Activated CD4-positive, alpha-beta T cell treated with anti-CD3 and anti-CD28 coated beads for 1 hour (primary cell): ENCODE measurements at regions not wholly inside any gene's neighbourhood (a gene's known extent, or its start where the extent isn't known, plus 50 kb on each side); places are given as distances from the start of the nearest gene placed in this dataset.

Experiments
- DNase-seq: peaks from one replicate; pipeline ENCODE4 v3.0.0-alpha.2; 2020

DNA sequence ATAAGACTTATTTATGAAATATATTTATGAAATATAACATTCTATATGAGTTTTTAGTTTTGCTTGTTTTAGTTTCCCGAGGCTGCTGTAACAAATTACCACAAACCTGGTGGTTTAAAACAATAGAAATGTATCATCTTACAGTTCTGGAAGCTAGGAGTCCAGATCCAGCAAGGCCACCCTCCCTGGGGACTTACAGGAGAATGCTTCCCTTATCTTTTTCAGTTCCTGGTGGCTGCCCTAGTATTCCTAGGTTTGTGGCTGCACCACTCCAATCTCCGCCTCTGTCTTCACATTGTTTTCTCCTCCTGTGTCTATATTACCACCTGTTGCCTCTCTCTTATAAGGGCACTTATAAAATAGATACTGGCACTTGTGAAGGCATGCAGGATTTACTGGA, 877.8 kb downstream of the TUSC7 start:
- no peak for DNase-seq

DNA sequence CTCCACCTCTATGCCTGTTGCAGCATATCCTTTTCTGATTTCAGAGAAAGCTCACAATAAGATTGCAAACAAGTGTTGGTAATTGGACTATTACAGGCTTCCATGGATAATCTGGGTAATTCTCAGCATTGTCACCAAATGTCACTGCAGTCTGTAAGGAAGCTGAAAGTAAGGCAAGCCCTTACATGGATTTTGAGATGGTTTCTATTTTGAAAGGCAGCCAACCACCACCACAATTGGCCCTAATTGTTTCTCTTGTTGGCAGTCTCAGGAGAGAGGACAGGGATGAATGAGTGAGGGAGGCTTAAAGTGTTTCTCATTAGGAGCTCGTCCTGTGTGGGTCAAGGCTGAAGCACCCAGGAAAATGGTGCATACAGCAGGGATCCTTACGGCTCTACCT, 879.9 kb downstream of the TUSC7 start:
- DNase-seq: no peak

DNA sequence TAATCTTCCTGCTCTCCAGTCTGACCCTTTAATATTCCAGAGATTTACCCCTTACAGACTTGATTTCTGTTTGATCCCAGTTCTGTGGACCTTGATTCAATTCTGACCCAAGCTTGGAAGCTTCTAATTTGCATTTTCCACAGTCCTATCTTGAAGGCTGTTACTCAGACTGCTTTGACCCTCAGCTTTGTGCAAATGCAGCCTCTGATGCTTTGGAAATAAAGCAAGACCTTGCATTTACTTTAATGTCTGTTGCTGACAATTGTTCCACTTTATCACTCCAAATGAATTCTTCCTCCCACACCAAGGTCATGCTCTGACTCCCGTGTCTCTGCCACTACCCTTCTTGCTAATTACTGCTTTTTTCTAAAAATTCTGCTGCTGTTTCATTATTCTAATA, 886.0 kb downstream of the TUSC7 start:
- no peak for DNase-seq

DNA sequence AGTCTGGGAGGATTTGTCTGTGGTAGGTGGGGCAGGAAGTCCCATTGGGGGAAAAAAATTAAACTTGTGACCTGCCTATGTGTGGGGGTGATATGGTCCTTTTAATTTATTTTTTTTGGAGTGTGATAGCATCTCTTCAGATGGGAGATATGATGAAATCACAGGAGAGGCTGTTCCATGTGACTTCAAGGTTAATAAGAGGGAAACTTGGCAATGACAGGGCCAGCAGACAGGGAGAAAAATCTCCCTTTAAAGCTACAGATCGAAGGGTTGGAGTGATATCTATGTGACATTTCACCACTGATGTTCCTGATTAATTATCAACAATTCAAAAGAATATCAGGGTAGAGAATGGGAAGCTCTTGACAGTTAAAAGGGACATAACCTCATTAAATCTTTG, 886.9 kb downstream of the TUSC7 start:
- DNase-seq: no peak

DNA sequence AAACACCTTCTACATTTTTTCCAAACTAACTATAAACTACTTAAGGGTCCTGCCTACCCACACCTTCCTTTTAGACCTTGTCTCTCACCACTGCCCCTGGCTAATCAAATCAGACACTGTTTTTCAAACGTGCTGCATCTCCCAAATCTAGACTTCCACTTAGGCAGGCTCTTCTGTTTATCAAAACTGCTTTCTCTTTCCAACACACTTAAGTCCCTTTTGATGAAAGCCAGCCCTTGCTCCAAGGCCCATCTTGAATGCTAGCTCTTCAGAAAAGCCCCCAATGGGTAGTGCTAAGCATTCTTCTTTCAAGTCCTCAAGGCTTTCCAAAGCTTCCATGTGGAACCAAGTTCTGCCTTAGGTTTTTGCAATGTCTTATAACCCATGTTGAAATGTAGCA, 888.3 kb downstream of the TUSC7 start:
- no peak for DNase-seq

DNA sequence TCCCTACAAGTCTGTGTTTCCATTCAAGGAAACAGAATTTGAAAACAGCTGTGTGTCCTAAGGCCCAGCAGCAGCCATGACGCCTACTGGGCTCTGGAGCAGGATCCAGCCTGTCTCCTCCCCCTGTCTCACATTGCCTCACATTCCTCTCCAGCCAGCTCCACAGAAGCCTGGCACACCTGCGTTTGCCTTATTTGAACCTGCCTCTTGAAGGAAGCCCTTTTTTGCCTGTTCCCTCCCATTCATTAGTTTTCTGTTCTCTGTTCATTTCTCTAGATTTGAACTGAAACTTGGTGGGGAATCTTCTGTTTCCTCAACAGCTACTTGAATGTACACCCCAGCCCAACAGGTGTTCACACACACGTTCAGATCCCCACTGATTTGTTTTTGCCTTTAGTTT, 890.5 kb downstream of the TUSC7 start:
- no peak for DNase-seq

DNA sequence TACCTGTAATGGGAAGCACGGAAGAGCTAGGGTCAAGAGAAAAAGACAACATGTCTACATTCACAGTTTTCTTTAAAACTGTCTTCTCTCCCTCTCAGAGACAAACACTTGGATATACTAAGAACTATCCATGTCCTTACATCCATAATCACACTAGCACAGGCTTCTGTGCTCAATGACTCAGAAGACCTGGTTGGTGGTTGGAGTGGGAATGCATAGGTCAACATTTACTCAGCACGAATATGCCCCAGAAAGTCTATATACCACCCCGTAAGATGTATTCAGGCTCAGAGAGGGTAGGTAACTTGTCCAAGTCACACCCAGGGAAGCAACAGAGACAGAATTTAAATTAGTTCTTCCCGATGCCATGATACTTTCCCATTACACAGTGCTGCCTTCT, 891.1 kb downstream of the TUSC7 start:
- no peak for DNase-seq

DNA sequence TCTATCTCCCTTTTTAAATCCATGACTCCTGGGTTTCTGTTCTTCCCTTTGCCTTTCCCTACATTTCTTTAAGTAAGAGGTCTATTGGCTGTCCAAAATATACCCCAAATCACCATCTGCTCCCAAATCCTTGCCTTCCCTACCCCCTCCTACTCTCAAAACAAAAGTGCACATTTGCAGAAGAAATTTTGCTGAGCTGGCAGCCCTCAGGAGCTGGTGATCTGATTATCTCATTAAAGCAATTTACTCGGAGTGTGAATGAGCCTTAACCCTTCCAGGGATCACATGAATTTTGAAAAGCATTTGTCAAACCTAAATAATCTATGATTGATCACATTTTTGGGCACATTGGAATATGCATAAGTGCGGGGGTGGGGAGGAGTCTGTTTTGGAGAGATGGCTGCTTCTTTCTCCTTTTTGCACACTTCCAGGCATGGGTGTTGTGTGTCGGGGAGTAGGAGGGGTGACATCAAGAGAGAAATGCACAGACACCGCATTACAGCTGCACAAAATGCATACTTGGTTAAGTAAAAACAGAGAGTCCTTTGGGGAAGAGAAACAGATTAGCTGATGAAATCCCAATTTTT, 892.6 kb downstream of the TUSC7 start:
- DNase-seq: no peak

DNA sequence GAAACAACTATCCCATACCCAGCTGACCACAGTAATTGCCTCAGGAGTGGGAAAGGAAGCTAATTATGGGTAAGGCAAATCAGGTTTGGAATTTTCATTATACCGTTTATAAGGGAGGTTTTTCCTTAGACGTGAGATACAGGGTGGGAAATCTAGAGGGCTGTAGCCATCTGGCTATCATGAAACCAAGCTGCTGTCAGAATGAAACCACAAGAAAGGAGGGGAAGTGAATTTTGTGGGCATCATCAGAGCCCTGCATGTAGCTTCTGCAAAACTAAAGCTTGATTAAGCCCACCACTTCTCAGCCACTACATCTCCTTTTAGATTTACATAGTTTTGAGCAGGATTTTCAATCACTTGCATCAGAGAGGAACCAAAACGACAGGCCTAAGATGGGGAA, 893.5 kb downstream of the TUSC7 start:
- DNase-seq: no peak

DNA sequence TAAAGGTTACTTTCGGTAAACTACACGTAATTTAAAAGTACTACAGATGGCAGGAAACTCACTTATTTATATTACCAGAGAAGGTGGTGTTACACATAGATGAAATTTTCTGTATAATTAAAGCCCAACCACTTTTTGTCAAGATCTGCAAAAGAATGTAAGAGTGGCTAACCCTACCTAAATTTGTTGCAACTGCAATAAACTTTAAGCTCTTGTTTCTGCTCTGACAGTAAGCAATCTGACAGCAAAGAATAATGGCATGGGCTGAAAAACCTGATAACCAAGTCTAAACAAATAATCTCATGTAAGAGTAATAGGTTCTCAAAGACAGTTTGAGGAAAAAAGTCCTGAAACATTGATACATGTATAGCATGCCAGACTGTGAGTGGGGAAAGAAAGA, 897.3 kb downstream of the TUSC7 start:
- DNase-seq: no peak

DNA sequence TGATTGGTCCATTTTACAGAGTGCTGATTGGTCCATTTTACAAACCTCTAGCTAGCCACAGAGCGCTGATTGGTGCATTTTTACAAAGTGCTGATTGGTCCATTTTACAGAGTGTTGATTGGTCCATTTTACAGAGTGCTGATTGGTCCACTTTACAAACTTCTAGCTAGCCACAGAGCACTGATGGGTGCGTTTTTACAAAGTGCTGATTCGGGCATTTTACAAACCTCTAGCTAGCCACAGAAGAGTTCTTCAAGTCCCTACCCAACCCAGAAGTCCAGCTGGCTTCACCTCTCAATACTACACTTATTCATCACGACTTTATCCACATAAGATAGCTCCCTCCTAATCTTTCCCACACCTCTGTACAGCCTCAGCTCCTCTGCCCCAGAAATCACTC, 899.8 kb downstream of the TUSC7 start:
- no peak for DNase-seq

DNA sequence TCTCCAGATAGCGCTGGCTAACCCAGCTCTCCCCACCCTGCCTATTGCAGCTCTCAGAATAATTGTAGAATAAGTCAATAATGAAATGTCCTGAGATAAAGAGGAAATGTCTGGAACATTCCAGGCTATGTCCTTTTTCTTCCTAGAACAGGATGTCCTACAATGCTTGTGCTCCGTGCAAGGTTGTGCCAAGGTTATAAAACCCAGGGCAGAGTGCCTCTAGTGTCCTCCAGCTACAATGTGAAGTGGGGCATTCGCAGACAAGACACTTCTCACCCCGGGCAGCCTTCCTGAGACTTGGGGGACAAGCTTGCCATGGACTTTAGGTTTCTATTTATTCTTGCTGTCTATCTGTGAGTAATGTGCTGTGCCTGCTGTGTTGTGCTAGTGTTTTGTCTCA, 900.6 kb downstream of the TUSC7 start:
- DNase-seq: no peak

DNA sequence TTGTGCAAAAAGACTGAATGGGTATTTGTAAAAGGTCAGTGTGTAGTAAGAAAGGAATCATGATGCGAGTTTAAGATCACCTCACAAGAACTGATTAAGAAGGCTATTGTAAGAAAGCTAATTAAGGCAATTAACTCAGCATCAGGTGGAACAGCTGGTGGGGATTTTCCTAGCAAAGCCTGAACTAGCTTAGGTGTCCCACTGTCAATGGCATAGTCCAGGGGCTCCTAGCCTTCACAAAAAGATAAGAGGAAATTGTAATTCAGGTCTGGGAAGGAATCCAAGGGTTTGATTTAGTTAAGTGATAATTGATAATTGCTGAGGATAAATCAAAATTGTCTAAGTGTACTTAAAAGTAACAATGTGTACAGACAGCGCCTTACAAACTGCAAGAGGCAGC, 901.6 kb downstream of the TUSC7 start:
- DNase-seq: no peak

DNA sequence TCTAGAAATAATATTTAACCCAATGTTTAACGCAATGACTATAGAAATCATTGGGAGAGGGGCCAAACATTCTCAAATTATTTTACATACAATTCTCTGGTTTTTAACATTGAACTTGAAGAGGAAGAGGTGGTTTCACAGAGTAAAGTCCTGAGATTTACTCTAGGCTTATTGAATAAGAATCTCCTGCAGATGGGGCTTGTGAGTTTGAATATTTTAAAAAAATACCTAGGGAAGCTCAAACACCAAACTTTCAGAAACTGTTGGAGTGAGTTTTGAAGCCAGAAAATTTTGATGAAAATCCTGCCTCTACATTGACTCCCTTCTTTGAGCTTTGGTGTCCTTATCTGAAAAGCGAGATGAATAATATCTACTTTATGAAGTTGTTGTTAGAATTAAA, 906.6 kb downstream of the TUSC7 start:
- no peak for DNase-seq

DNA sequence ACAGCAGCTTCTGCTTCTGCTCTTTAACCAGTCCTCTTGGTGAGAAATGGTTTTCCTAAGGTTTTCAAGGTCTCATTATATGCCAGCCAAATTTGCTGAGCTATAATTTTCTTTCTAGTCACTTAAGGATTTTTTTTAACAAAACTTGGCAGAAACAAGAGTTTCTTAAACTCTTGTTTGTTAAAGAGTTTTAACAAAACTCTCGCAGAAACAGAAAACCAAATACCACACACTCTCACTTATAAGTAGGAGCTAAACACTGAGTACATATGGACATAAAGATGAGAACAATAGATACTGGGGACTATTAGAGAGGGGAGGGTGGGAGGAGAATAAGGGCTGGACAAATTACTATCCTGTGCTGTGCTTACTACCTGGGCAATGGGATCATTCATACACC, 908.3 kb downstream of the TUSC7 start:
- no peak for DNase-seq

DNA sequence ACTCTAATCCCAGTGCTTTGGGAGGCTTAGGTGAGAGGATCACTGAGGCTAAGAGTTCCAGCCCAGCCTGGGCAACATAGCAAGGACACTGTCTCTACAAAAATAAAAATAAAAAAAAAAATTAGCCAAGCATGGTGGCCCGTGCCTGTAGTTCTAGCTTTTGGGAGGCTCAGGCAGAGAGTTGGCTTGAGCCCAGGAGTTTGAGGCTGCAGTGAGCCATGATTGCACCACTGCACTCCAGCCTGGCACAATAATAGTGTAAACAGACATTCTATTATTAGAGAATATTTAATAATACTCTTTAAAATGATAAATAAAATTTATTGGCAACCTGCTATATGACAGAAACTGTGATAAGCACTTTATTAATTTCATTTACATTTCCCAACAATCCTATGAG, 908.9 kb downstream of the TUSC7 start:
- no peak for DNase-seq

DNA sequence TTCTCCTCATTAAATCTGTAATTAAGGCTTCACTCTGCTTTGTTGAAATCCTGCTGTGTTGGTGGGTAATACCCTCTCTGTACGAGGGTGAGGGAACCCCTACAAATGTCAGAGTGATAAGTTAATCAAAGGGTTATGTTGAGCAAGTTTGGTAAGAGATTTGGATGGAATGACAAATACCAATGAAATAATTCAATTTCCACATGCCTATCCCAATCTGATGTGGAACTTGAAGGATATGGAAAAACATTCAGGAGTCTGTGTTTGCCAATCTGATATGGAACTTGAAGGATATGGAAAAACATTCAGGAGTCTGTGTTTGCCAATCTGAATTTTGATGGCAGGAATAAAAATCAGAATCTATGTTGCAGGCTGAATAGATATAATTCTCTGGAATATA, 910.2 kb downstream of the TUSC7 start:
- DNase-seq: no peak

DNA sequence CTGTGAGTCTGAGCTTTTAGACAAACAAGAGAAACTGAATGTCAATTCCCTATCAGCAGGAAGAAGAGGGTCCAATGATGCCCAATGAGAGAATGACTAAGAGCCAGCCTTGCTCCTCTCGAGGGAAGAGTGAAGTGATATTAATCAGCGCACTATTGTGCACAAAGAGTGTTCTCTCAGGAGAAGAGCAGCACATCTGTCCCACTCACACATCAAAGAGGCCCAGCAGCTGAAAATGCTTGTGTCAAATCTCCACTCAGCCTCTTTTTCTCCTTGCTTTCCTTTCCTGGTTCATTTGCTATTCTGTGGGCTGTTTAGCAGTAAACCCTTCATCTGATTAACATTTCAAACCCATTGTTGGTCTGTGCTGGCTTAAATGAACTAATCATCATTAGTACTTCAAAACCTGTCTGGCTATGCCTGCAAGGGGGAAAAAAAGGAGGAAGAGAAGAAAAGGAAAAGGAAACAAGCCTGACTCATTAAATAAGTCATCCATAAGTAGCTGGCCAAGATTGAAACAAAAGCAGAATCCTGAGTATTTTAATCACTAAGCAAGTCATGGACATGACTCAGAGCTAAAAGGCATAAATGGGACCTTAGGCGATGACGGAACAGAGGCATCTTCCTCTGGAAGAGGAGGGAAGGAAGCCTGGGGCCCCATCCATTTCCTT, 912.7 kb downstream of the TUSC7 start:
- no peak for DNase-seq

DNA sequence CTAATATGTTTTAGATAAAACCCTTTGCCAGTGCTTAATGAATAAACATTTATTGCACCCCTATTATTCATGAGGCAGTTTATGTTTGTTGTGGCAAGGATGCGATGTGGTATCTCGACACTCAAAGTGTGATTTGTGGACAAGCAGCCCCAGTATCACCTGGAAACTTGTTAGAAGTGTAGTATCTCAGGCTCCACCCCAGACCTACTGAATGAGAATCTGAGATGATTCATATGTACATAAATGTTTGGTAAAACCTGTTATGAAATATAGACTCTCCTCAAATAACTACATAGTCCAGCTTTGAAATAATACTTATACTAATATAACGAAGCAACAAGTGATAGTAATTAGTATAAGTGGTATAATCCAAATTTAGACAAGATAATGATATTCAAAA, 914.8 kb downstream of the TUSC7 start:
- no peak for DNase-seq

DNA sequence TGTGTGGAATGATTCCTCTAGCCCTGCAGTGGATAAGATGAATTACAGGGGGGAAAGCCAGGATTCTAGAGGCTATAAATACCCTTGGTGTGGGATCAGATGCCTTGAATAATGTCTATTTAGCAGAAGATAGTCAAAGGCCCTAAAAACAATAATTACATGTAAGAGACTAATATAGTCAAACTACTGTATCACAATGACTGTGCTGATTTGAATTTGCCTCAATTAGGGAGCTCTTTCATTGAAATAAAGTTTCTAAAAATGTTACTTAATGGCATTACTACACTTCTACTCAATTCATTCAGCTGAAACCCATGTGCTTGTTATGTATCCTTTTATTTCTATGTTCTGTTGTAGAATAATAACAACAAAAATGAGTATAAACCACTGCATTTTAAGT, 915.6 kb downstream of the TUSC7 start:
- DNase-seq: no peak

DNA sequence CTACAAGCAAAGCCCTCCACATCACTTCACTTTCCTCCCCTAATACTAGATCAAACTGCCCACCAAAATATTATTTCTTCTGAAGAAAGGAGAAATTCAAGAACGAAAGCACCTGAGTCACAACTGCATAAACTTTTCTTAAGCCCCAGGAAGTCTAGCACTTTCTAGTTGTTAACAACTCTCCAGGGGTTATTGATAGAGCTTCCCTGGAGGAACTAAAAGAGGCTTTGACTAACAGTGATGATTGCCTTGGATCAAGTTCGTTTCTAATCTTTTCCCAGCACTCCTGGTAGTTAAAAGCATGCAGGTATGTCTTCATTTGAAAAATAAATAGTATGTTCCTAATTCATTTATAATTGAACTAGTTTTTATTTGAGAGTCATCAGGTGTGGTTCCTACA, 917.0 kb downstream of the TUSC7 start:
- DNase-seq: no peak

DNA sequence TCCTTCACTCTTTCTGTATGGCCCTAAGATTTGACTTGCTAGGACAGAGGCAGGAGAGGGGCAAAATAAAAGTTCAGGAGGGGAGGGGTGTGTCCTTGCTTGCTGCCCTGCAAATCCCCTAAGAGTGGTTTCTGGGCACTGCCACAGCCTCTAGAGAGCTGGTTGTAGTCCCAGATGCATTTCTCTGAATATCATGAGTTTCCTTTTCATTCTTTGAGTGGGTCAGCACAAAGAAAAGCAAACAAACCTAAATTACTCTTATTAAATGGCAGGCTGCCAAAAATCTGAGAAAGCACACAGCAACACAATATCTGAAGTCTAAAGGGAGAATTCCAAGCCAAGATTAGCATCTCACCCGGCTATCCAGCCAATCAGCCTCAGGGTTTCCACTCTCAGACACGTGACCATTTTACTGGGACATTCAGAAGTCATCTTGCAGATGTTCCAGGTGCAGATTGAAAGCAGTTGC, 919.3 kb downstream of the TUSC7 start:
- no peak for DNase-seq

DNA sequence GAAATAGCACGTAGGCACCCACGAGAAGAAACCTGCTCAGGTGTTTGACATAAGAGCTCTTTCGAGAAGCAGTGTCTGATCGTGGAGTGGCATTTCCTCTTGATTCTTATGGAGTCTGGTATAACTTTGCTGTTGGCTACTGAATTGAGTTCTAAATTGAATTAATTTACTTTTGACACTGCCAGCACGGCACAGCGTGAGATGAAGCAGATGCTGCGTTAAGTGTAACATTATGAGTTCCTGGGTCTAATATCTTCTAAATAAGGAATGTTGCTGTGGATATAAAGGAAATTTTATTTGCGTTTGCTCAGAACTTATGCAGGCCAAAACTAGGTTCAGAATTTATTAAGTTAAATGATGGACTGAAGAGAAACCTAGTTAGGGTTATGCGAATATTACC, 919.9 kb downstream of the TUSC7 start:
- DNase-seq: no peak

DNA sequence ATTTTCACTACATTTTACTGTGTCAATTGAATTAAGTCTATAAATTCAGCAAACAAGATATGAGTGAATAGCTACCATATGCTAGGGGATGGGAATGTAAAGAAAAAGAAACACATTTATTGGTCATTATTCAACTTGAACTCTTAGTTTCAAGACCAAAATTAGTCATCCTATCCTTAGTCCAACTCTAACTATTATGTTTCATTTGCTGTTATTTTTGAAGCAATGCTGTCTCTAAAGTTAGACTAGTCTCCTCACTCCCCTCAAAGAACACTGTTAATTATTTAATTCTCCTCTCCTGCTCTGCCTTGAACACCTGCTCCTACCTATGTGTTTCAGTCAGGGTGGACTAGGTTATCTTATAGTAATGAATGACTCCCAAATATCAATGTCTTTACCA, 920.9 kb downstream of the TUSC7 start:
- no peak for DNase-seq

DNA sequence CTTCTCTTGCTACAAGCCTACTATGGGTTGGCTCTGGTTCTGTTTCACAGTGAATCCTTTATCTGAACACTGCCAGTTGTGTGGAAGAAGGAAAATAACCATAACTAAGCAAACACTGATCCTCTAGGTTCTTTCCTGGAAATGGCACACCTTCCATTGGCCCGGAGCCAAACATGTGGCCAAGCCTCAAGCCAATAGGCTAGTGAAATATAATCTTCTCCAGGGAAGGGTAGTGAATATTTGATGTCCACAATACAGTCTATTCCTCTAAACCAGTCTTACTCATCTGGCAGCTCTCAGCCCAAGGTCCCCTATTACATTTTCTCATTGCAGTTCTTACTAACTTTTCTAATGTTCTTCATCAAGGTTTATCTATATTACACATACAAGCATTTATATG, 921.3 kb downstream of the TUSC7 start:
- DNase-seq: no peak
